ENCODE measurements at regions not wholly inside any gene's neighbourhood (a gene's known extent, or its start where the extent isn't known, plus 50 kb on each side); places are given as distances from the start of the nearest gene placed in this dataset.
"Not testable (repeated sequence)": the region's sequence is repeated elsewhere in the genome, so short reads cannot be mapped to it uniquely, and the experiment has no call there.

GRCh38 chr3:13187593-13187992 lies 114.4 kb upstream of the IQSEC1 start:
- no peaks in the 10 kb centered on the region for H3K36me3 Mint-ChIP-seq
- no peak for DNase-seq (ENCODE audit: extremely low spot score, unreplicated experiment)
- TF ChIP-seq, protein P1, sequence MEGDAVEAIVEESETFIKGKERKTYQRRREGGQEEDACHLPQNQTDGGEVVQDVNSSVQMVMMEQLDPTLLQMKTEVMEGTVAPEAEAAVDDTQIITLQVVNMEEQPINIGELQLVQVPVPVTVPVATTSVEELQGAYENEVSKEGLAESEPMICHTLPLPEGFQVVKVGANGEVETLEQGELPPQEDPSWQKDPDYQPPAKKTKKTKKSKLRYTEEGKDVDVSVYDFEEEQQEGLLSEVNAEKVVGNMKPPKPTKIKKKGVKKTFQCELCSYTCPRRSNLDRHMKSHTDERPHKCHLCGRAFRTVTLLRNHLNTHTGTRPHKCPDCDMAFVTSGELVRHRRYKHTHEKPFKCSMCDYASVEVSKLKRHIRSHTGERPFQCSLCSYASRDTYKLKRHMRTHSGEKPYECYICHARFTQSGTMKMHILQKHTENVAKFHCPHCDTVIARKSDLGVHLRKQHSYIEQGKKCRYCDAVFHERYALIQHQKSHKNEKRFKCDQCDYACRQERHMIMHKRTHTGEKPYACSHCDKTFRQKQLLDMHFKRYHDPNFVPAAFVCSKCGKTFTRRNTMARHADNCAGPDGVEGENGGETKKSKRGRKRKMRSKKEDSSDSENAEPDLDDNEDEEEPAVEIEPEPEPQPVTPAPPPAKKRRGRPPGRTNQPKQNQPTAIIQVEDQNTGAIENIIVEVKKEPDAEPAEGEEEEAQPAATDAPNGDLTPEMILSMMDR (conservative IDR thresholded peaks at IDR 0.05) = no peak
- no peak overlapping the region for H3K27ac Mint-ChIP-seq
- peaks cover 24% of the 10 kb centered on the region for H3K27me3 Mint-ChIP-seq
- no peak overlapping the region for H3K4me3 Mint-ChIP-seq
- peaks cover 9% of the 10 kb centered on the region for H3K9me3 Mint-ChIP-seq
- H3K4me1 Mint-ChIP-seq (ENCODE audit: unreplicated experiment) = no peaks in the 10 kb centered on the region

- no peaks in the 10 kb centered on the region for H3K36me3 Mint-ChIP-seq
Observed at GRCh38 chr3:13186435-13186815, 113.2 kb upstream of the IQSEC1 start.

DNA sequence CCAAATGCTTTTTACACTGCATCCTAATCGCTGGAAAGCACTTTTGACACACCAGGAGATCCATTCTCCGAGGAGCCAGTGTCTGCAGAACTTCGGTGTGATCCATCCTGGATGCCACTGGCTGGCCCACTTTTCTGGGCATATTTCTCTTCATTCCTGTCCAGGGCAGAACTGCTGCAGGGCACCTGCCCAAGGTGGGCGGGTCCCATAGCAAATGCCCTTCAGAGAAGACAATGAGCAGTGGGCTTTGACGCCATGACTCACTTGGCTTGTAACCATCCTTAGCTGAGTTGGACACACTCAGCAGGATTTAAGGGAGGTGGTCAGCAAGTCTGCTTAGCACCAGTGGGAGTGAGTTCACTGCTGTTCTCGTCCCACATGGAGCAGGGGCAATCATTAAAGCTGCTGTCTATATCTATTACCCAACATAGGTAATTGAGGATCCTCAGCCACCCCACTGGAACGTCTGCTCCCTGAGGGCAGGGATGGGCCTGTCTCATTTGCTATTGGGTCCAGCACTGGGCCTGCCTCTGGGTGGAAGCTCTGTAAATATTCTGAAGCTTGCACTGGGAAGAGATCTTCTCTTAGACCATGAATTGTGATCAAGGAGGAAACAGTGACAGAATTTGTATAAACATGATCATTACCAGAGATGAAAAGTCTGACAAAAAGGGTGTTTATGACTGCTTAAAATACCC lies 112.7 kb upstream of the IQSEC1 start:
- Mint-ChIP-seq H3K4me1 (ENCODE audit: unreplicated experiment) (no peaks in the 10 kb centered on the region), H3K27ac (no peak overlapping the region), H3K4me3 (no peak overlapping the region), H3K9me3 (peaks cover 9% of the 10 kb centered on the region), H3K36me3 (no peaks in the 10 kb centered on the region), H3K27me3 (peaks cover 24% of the 10 kb centered on the region)
- no peak for DNase-seq (ENCODE audit: extremely low spot score, unreplicated experiment)
- TF ChIP-seq, protein P1 (conservative IDR thresholded peaks at IDR 0.05) = no peak

More at GRCh38 chr3:13186435-13186815, 113.2 kb upstream of the IQSEC1 start:
- DNase-seq (ENCODE audit: extremely low spot score, unreplicated experiment) = no peak
- Mint-ChIP-seq H3K4me1 (ENCODE audit: unreplicated experiment) (no peaks in the 10 kb centered on the region), H3K27me3 (peaks cover 24% of the 10 kb centered on the region), H3K27ac (no peak overlapping the region), H3K9me3 (peaks cover 9% of the 10 kb centered on the region), H3K4me3 (no peak overlapping the region)
- TF ChIP-seq, protein P1 (conservative IDR thresholded peaks at IDR 0.05) = no peak

DNA sequence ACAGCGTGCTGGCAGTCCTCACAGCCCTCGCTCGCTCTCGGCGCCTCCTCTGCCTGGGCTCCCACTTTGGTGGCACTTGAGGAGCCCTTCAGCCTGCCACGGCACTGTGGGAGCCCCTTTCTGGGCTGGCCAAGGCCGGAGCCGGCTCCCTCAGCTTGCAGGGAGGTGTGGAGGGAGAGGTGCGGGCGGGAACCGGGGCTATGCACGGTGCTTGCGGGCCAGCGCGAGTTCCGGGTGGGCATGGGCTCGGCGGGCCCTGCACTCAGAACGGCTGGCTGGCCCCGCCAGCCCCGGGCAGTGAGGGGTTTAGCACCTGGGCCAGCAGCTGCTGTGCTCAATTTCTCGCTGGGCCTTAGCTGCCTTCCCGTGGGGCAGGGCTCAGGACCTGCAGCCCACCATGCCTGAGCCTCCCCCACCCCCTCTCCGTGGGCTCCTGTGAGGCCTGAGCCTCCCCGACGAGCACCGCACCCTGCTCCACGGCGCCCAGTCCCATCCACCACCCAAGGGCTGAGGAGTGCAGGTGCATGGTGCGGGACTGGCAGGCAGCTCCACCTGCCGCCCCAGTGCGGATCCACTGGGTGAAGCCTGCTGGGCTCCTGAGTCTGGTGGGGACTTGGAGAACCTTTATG lies 106.5 kb upstream of the IQSEC1 start:
- H3K27me3 Mint-ChIP-seq; DNase-seq (ENCODE audit: extremely low spot score, unreplicated experiment); H3K27ac Mint-ChIP-seq: not testable (repeated sequence)

GRCh38 chr3:13179181-13179580 lies 106.0 kb upstream of the IQSEC1 start:
- Mint-ChIP-seq H3K27me3 (peaks cover 4% of the 10 kb centered on the region), H3K4me3 (no peak overlapping the region), H3K27ac (no peak overlapping the region)

More for the DNA sequence above, 106.5 kb upstream of the IQSEC1 start:
- H3K36me3 Mint-ChIP-seq; H3K4me1 Mint-ChIP-seq (ENCODE audit: unreplicated experiment); H3K4me3 Mint-ChIP-seq: not testable (repeated sequence)
- H3K9me3 Mint-ChIP-seq = peaks cover 14% of the 10 kb centered on the region

DNA sequence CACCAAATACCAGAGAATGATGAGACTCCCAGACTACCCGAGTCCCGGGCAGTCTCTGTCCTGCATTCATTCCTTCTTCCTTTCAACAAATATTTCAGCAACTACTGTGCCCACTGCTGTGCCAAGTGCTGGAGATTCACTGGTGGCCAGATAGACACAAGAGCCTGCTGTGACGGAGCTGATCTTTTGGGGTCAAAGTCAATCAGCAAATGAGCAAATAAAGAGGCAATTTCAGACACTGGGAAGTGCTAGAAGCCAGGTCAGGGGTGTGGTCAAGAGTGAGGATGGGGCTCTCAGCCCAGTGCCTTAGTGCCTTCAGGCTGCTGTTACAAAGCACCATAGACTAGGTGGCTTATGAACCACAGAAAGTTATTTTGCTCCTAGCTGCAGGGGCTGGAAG lies 104.9 kb upstream of the IQSEC1 start:
- Mint-ChIP-seq H3K27me3 (no peaks in the 10 kb centered on the region), H3K4me1 (ENCODE audit: unreplicated experiment) (no peaks in the 10 kb centered on the region), H3K27ac (no peak overlapping the region), H3K9me3 (peaks cover 5% of the 10 kb centered on the region), H3K4me3 (no peak overlapping the region), H3K36me3 (no peaks in the 10 kb centered on the region)
- TF ChIP-seq, protein P1 (conservative IDR thresholded peaks at IDR 0.05) = no peak
- no peak for DNase-seq (ENCODE audit: extremely low spot score, unreplicated experiment)

More at GRCh38 chr3:13179181-13179580, 106.0 kb upstream of the IQSEC1 start:
- Mint-ChIP-seq H3K36me3 (no peaks in the 10 kb centered on the region), H3K4me1 (ENCODE audit: unreplicated experiment) (no peaks in the 10 kb centered on the region), H3K9me3 (peaks cover 9% of the 10 kb centered on the region)
- TF ChIP-seq, protein P1 (conservative IDR thresholded peaks at IDR 0.05) = no peak
- DNase-seq (ENCODE audit: extremely low spot score, unreplicated experiment) = no peak
